GM18909 (cell line): ENCODE measurements at regions not wholly inside any gene's neighbourhood (a gene's known extent, or its start where the extent isn't known, plus 50 kb on each side); places are given as distances from the start of the nearest gene placed in this dataset.
"Not testable (repeated sequence)": the region's sequence is repeated elsewhere in the genome, so short reads cannot be mapped to it uniquely, and the experiment has no call there.

Source experiments
- ATAC-seq: cut with Tn5 transposase; IDR thresholded peaks from one replicate; pipeline ENCODE4 v1.9.1; 2021; ENCODE audit warnings: mild to moderate bottlenecking; ENCODE audit not compliant: unreplicated experiment, poor library complexity

DNA sequence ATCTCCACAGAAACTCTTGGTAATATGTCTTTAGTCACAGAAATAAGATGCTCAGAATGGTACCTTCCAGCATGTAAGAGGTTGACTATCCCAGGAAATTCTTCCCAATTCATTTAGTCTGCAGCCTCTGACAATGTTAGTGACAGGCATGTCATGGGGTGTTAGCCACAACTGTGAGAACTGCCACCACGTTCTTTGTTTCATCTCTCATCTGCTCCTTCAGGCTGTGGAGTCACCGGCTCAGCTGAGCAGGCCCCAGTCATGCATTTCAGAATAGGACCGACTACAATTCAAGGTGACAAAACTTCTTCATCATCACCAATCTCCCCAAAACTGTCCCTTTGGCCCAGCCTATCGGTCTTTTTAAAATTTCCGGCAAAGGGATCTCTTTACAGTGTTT lies 167.5 kb downstream of the AKAIN1 start:
- no peak for ATAC-seq

DNA sequence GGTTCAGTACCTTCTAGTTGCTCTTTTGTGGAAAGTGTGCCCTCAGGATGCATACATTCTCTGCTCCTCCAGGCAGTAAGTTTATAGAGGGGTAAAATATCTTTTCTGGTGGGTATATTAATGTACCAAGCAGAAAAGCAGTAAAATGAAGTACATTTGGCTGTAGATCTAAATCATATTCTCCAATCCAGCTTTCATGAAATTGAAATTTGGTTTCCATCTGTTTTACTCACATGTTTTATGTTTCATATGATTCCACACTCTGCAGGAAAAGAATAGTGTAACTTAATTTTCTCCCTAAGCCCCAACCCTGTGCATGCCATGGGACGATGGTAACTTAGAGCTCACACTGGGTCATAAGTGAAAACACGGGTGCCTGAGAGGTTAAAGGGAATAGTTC lies 172.3 kb downstream of the AKAIN1 start:
- no peak for ATAC-seq

DNA sequence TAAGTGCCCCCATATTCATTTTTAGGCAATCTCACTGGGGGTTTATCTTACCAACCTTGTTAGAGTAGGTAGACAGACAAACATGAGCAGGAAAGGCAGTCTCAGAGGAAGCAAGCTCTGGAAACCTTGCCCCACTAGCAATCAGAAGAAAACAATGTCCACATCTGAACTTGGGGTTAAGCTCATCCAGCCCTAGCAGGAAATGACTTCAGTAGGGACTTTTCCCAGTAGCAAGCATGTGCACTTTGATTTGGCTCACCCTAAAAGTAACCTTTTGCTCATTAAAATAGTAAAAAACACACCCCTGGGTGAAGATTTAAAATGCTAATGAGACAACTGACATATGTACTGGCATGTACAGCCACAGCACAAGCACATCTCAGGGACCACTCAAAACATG lies 175.5 kb downstream of the AKAIN1 start:
- ATAC-seq: no peak

DNA sequence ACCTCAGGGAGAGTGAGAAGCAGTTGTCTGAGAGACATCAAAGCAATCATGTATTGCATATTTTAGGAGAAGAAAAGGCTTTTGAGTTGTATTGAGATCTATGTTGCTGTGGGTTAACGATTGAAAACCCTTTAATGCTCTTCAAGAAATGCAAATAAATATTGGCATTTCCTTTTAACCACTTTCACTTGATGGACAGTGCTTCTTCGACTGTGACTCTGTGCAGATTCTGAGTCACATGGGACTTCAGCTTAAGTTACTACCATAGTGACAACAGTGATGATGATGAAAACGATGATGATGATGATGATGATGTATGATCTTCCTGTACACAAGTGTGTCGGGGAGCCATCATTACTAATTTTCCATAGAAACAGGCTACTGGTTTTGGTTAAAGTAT lies 181.8 kb downstream of the AKAIN1 start:
- ATAC-seq: no peak

DNA sequence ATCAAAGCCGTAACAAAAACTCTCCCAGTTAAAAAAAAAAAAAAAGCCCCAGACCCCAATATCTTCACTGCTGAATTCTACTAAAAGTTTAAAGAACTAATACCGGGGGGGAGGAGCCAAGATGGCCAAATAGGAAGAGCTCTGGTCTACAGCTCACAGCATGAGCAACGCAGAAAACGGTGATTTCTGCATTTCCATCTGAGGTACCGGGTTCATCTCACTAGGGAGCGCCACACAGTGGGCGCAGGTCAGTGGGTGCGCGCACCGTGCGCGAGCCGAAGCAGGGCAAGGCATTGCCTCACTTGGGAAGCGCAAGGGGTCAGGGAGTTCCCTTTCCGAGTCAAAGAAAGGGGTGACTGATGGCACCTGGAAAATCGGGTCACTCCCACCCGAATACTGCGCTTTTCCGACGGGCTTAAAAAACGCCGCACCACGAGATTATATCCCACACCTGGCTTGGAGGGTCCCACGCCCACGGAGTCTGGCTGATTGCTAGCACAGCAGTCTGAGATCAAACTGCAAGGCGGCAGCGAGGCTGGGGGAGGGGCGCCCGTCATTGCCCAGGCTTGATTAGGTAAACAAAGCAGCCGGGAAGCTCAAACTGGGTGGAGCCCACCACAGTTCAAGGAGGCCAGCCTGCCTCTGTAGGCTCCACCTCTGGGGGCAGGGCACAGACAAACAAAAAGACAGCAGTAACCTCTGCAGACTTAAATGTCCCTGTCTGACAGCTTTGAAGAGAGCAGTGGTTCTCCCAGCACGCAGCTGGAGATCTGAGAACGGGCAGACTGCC lies 192.8 kb downstream of the AKAIN1 start:
- ATAC-seq: not testable (repeated sequence)

DNA sequence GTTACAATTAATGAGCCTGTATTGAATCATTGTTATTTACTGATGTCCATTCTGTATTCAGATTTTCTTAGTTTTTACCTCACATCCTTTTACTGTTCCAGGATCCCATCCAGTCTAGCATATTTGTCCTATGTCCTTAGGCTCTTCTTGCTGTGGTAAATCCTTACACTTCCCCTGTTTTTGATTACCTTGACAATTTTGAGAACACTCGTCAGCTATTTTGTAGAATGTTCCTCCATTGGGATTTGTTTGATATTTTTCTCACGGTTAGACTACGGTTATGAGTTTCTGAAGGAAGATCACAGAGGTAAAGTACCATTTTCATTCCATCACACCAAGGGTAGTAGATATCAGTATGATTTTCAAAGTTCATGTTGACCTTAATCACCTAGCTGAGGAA lies 202.3 kb downstream of the AKAIN1 start:
- no peak for ATAC-seq

DNA sequence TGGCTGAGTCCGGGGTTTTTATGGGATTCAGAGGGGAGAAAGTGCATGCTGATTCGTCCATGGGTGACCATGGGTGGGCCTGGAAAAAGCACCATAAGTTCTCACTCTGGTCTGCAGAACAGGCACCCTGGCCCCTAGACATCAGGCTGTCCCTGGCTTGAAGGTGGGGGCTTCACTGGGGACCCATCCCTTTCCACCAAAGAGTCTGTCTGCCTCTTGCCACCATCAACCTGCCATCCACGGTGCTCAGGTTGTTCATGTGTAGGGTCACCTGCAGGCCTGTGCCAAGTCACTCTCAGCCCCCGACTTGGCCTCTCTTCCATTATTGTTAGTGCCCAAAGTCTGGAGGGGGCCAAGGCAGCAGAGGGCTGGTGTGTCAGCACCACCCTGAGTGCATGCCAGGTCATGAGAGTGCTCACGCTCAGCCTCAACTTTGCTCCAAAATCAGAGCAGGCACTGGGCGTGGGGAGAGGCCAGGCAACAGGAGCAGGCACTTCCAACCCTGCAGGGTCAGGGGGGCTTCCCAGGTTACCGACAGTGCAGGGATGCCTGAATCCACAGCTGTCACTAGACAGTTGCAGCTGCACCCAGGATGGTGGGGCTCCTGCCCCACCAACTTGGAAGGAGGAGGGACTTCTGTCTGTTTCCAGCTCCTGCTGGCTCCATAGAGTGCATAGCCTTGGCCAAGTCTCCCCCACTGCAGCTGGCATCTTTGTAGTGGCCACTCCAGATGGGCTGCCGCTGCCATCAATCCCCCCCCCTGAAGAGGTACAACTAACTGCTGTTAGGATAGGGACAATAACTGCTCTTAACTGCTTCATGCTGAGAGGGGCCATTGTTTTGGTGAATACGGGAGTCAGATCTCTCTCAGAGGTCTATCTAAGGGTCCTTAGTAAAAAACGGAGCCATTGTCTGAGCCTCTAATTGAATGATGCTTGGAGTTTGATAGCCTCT lies 209.3 kb downstream of the AKAIN1 start:
- no peak for ATAC-seq

DNA sequence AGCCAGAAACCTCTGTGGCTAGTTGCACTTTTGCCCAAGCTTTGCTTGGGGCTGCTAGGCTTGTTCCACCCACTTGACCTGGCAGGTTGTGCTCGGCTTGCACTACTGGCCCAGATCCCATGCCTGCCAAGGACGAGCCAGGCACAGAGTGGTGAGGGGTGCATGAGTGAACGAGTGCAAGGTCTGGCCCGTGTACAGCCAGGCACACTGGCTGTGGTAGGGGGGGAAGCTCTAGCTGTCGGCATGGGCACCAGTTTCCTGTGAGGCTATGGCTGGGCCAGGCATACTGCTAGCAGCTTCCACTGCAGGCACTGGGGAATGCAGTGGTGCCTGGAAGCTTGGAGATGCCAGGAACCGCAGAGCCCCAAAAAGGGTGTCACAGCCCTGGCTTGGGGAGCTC lies 210.4 kb downstream of the AKAIN1 start:
- ATAC-seq: no peak

DNA sequence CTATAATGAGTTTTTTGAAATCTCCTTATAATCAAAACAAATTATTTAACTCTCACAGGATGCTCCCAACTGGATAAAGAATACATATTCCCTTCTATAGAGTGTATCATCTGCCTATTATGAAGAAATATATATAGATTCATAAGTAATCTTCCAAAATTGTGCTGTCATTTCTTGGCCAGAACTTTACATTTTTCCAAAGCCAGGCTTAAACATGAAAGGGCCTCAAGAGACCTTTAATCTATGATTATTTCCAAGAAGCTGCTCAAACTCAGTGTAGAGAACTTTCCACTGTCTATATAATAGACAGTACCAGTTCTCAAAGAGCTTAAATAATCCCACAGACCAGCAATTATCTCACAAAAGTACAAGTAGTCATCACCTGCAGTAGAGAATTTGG lies 211.0 kb downstream of the AKAIN1 start:
- no peak for ATAC-seq

DNA sequence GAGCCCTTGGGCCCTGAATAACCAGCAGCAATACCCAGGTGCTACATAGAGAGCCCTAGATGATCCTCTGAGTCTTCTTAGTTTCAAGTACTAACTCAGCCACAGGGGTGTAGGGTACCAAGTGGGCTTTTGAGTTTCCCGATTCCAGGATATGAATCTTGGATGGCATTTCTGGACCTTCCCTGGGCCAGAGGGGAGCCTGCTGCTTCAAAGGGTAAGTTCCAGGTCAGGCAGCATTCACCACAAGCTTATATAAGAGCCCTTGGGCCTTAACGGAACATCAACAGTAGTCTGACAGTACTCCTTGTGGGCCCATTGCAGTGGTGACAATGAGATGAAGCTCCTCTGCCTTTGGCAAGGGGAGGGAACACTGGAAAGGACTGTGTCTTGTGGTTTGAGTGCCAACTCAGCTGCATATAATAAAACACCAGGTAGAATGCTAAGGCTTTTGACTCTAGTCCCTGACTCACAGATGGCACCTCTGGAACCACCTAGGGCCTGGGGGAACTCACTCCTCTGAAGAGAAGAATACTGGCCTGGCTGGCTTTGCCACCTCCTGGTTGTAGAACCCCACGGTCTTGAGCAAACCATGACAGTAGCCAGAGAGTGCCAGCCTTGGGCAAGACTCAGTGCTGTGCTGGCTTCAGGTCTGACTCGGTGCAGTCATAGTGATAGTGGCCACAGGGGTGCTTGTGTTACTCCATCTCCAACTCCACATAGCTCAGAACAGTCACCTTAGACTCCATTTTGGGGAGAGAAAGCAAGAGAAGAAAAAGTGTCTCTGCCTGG lies 235.7 kb downstream of the AKAIN1 start:
- ATAC-seq: no peak

DNA sequence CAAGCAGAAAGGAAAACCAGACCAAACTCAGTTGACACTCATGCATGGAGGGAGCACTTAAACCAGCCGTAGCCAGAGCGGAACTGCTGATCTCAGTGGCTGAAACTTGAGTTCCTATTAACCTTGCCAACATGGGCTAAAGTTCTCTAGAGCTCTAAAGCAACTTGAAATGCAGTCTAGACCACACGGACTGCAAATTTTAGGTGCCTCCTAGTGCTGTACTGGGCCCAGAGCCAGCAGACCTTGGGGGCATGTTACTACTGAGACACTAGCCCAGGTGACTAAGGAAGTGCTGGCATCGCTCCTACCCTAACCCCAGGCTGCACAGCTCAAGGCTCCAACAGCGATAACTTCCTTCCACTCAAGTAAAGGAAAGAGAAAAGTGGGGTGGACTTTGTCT lies 236.5 kb downstream of the AKAIN1 start:
- no peak for ATAC-seq

DNA sequence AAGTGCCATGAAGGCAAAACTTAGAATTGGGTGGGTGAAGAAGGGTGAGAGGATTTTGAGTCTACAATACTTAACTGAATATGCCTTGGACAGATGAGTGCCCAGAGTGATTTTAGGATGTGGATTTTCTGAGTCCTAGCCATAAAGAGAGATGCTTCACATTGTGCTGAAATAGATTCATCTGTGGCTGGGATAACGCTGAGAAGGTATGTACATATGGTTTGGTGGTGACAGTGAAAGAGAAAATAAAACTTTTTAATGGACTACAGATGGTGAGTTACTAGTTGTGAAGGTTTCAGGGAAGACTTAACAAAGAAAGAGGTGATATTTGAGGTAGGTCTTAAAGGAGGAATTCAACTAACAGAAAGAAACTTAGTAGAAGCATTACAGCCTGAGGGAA lies 265.8 kb downstream of the AKAIN1 start:
- no peak for ATAC-seq

DNA sequence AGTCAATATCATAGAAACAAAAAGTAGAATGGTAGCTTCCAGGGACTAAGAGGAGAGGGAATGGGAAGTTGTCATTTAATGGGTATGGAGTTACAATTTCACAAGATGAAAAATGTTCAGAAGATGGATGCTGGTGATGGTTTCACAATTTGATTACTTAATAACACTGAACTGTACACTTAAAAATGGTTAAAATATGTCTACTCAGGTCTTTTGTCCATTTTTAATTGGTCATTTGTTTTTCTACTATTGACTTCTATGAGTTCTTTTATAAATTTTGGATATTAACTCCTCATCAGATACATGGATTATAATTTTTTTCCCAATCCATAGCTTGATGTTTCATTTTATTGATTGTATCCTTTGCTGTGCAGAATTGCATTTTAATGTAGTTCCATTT lies 275.5 kb downstream of the AKAIN1 start:
- ATAC-seq: no peak

DNA sequence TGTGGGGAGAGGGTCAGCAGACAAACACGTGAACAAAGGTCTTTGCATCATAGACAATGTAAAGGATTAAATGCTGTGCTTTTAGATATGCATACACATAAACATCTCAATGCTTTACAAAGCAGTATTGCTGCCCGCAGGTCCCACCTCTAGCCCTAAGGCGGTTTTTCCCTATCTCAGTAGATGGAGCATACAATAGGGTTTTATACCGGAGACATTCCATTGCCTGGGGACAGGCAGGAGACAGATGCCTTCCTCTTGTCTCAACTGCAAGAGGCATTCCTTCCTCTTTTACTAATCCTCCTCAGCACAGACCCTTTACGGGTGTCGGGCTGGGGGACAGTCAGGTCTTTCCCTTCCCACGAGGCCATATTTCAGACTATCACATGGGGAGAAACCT lies 279.5 kb downstream of the AKAIN1 start:
- ATAC-seq: not testable (repeated sequence)

DNA sequence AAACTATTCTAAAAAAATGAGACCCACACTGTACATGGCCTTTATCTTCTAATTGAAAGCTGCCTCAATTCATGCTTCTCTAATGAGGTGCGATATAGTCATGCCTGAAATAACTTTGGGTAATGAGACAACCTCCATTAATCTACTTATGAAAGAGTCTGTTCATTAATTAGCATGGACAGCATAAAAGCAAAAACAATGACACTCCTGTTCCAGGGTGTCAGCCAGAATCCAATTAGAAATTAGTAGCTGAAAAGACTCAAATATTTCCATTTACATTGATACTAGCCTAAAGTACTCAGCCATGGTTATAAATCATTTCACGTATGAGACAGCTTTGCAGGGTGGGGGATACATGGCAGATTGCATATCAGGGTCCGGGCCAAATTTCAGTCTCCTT lies 288.7 kb downstream of the AKAIN1 start:
- ATAC-seq: no peak

DNA sequence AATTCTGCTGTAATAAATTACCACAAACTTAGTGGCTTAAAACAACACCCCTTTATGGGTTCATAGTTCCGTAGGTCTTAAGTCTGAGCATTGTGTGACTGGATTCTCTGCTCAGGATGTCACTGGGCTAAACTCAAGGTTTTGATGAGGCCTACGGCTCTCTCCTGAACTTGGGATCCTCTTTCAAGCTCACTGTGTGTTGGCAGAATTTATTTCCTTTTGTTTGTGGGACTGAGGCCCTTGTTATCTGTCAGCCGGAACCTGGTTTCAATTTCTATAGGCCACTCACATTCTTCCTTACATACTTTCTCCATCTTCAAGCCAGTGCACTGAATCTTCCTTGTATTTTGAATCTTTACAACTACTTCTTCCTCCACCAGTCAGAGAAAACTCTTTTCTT lies 290.2 kb downstream of the AKAIN1 start:
- ATAC-seq: no peak

DNA sequence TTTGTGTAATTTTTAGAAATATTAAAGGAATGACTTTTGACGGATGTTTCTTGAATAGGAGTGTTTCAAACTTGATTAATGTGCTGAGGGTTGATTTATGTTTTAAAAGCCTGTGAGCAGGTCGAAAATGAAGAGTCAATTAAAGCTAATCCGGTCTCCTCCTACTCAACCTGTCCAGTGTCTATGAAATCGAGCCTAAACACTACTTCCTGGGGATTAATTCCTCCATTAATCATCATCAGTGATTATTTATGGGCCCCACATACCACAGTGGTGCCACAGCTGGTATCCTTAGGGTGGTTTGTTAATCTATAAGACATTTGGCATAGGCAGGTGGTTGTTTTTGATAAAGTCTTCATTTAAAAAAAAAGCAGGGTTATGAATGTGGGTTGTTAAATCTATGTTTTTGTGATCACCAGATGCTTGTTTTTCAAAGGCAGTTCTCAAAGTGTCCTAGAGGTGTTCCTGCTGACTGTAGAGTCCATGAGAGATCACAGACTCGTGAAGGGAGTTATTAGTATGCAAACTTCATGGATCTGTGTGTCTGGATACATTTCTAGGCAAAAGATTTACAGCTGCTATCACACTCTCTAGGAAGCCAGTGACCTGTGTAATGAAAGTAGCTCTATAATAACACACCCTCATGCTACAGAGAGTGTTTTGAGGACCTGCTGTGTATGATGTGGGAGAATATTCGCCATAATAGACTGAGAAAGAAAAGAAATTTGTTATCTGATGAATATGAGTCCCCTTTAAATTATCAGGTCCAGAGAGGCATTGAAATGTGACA lies 308.6 kb downstream of the AKAIN1 start:
- no peak for ATAC-seq

DNA sequence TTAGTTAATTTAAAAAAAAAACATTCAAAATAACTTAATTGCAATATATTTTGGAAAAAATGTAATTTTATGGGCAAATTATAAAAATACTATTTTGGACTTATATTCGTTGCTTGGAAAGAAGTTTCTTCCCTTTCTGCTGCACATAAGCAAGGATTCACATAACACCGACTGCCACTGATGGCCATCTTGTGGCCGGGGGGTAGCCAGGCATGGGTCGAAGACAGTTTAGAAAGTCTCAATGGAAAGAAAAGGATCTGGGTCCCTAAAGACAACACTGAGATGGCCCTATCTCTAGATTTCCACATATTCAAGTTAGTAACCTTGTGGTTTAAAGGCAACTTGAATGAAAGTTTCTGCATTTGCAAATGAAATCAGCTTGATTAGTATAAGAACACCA lies 318.6 kb downstream of the AKAIN1 start:
- no peak for ATAC-seq

DNA sequence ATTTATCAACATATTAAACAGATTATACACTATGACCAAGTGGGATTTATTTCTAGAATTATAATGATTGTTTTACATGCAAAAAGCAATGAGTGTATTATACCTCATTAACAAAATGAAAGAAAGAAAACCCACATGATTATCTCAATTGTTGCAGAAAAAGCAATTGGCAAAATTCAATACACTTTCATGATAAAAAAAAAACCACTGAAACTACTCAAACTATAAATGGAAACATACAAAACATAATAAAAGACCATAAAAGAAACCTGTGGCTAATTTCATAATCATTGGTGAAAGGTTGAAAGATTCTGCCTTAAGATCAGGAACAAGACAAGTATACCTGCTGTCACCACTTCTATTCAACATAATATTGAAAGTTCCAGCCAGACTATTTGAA lies 325.9 kb downstream of the AKAIN1 start:
- no peak for ATAC-seq

DNA sequence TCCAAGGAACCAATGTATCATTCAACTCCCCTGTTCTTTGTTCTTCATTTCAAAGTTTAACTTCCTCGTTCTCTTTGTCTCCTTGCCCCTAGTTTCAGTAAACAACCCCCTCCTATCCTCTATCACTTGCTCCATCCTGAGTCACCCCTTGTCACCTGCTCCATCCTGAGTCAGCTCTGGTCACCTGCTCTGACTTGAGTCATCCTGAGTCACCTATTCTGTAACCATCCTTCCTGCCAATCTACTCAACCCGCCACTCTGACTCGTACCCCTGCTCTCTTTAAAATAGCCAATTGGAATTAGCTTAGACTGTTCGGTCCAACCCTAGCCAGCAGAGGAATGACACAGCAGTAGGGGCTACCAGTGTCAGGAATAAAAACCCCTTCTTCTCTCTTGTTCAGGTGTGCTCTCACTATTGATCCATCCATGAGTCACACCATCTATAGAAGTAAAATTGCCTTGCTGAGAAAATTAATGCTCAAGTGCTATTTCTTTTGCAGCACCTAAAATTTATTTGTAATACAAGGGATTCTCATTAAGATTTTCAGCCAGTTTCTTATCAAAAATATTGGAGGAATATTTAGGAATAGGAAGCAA lies 326.8 kb downstream of the AKAIN1 start:
- ATAC-seq: no peak
